DOHH2 (cell line): ENCODE measurements at regions not wholly inside any gene's neighbourhood (a gene's known extent, or its start where the extent isn't known, plus 50 kb on each side); places are given as distances from the start of the nearest gene placed in this dataset.

Experiments
- CTCF ChIP-seq: fragments of 200-600 bp; sonication (generic); IDR thresholded peaks from one replicate; pipeline ENCODE4 v1.5.1; 2014; ENCODE audit warnings: antibody characterized with exemption, mild to moderate bottlenecking, low read depth, low read length; ENCODE audit not compliant: poor library complexity, severe bottlenecking
- EZH2phosphoT487 ChIP-seq: fragments of 200-600 bp; sonication (generic); IDR thresholded peaks from 2 replicates; pipeline ENCODE4 v1.6.1; 2017; ENCODE audit warnings: borderline replicate concordance, mild to moderate bottlenecking, antibody characterized with exemption, low read length, moderate library complexity, mixed read lengths

GRCh38 chr2:175463589-175464310 is 282.2 kb upstream of the ATP5MC3 start:
- TF ChIP-seq CTCF, result no peak
- no peak for TF ChIP-seq EZH2phosphoT487
